ENCODE measurements at regions not wholly inside any gene's neighbourhood (a gene's known extent, or its start where the extent isn't known, plus 50 kb on each side); places are given as distances from the start of the nearest gene placed in this dataset.

GRCh38 chrX:23503835-23504539, 163.3 kb upstream of the PRDX4 start:
- WGBS (ENCODE audit: insufficient coverage, insufficient replicate concordance, low lambda C conversion rate, missing lambda C conversion rate), result 14% methylated on average over 8 of the region's 8 CpGs
- Histone ChIP-seq H3K4me1 (ENCODE audit: control insufficient read depth, insufficient read depth, low read length) (no peaks in the 10 kb centered on the region), H3K27ac (ENCODE audit: control insufficient read depth, insufficient read depth) (no peak overlapping the region), H4K20me1 (ENCODE audit: control insufficient read depth, insufficient read depth) (no peaks in the 10 kb centered on the region), H3K79me2 (ENCODE audit: control insufficient read depth, insufficient read depth, low read length) (no peaks in the 10 kb centered on the region), H3K9ac (ENCODE audit: control insufficient read depth, insufficient read depth, low read length) (no peak overlapping the region), H3K36me3 (ENCODE audit: control insufficient read depth in 2 of 2, insufficient read depth in 2 of 2, low read length in 1 of 2) (no peaks in the 10 kb centered on the region), H3K9me3 (replicated peaks; ENCODE audit: control insufficient read depth, insufficient read depth, low read length) (no peaks in the 10 kb centered on the region), H2AFZ (ENCODE audit: control insufficient read depth, low read depth, low read length) (no peak overlapping the region), H3K27me3 (replicated peaks in 1 of 2; ENCODE audit: control insufficient read depth in 2 of 2, insufficient read depth in 2 of 2, low read length in 1 of 2) (no peaks in the 10 kb centered on the region), H3K4me2 (ENCODE audit: control insufficient read depth, insufficient read depth) (no peak overlapping the region), H3K4me3 (no peak overlapping the region)
- ATAC-seq (no peak), FAIRE-seq (no peak), DNase-seq (ENCODE audit: low read depth, low spot score) (no peak)
- ChIA-PET POLR2A (no interaction called here), CTCF (interaction anchor here (0.8 kb wide), 1 partner anchor 17 kb away, joined by 3 read pairs; no protein-coding TSS in a partner anchor), RAD21 (ENCODE audit: unreplicated experiment) (no interaction called here), SMC1A (ENCODE audit: uncharacterized antibody, unreplicated experiment) (no interaction called here)
- in situ Hi-C loops (cut with MboI) (no loop called here), intact Hi-C loops (cut with micrococcal nuclease; ENCODE audit: unreplicated experiment) (no loop called here)
- BruUV-seq (replicated peaks), result no TSS peak
- TF ChIP-seq ZSCAN29 (IDR thresholded peaks at IDR 0.05) (no peak), YBX1 (IDR thresholded peaks at IDR 0.05) (no peak), RELA (IDR thresholded peaks at IDR 0.05; ENCODE audit: borderline replicate concordance, partially characterized antibody) (no peak)

- no peak for ATAC-seq
- TF ChIP-seq POU2F2 (IDR thresholded peaks at IDR 0.05; ENCODE audit: borderline replicate concordance, low read depth, low read length) (no peak), ZBTB4 (CRISPR knock-in tag; IDR thresholded peaks at IDR 0.05) (no peak), ZNF207 (IDR thresholded peaks at IDR 0.05; ENCODE audit: borderline replicate concordance) (no peak), PKNOX1 (IDR thresholded peaks at IDR 0.05) (no peak), CHD1 (IDR thresholded peaks at IDR 0.05; ENCODE audit: low read depth, low read length) (no peak), MAX (IDR thresholded peaks at IDR 0.05; ENCODE audit: low read depth, low read length) (no peak), POLR2AphosphoS2 (IDR thresholded peaks at IDR 0.05; ENCODE audit: low read depth, low read length) (no peak), SUZ12 (IDR thresholded peaks at IDR 0.05; ENCODE audit: unreplicated experiment) (no peak), CBX3 (IDR thresholded peaks at IDR 0.05; ENCODE audit: borderline replicate concordance, low read depth) (no peak), MTA2 (IDR thresholded peaks at IDR 0.05; ENCODE audit: low read depth) (no peak), POLR2A (IDR thresholded peaks at IDR 0.05; ENCODE audit: low read depth, low read length) (no peak), BMI1 (IDR thresholded peaks at IDR 0.05; ENCODE audit: borderline replicate concordance) (no peak)
- Histone ChIP-seq H3K27me3 (replicated peaks in 1 of 2; ENCODE audit: control insufficient read depth in 2 of 2, insufficient read depth in 2 of 2, low read length in 1 of 2) (no peaks in the 10 kb centered on the region), H3K36me3 (ENCODE audit: control insufficient read depth in 2 of 2, insufficient read depth in 2 of 2, low read length in 1 of 2) (no peaks in the 10 kb centered on the region), H3K4me1 (ENCODE audit: control insufficient read depth, insufficient read depth, low read length) (no peaks in the 10 kb centered on the region), H3K79me2 (ENCODE audit: control insufficient read depth, insufficient read depth, low read length) (no peaks in the 10 kb centered on the region), H2AFZ (ENCODE audit: control insufficient read depth, low read depth, low read length) (no peak overlapping the region), H3K4me2 (ENCODE audit: control insufficient read depth, insufficient read depth) (no peak overlapping the region), H3K4me3 (no peak overlapping the region), H3K9me3 (replicated peaks; ENCODE audit: control insufficient read depth, insufficient read depth, low read length) (no peaks in the 10 kb centered on the region), H4K20me1 (ENCODE audit: control insufficient read depth, insufficient read depth) (no peaks in the 10 kb centered on the region), H3K27ac (ENCODE audit: control insufficient read depth, insufficient read depth) (no peak overlapping the region), H3K9ac (ENCODE audit: control insufficient read depth, insufficient read depth, low read length) (no peak overlapping the region)
- ChIA-PET POLR2A (no interaction called here), CTCF (interaction anchor here (0.8 kb wide), 1 partner anchor 17 kb away, joined by 3 read pairs; no protein-coding TSS in a partner anchor), RAD21 (ENCODE audit: unreplicated experiment) (no interaction called here), SMC1A (ENCODE audit: uncharacterized antibody, unreplicated experiment) (interaction anchor here (0.8 to 1.1 kb wide), 2 partner anchors 10 to 85 kb away, joined by 3 to 4 read pairs; no protein-coding TSS in a partner anchor)
- intact Hi-C loops (cut with micrococcal nuclease; ENCODE audit: unreplicated experiment) (no loop called here), in situ Hi-C loops (cut with MboI) (no loop called here)
- 40% methylated on average over 6 of the region's 6 CpGs for WGBS (ENCODE audit: insufficient coverage, insufficient replicate concordance, low lambda C conversion rate, missing lambda C conversion rate)
- no peak for DNase-seq (ENCODE audit: low read depth, low spot score)
- BruUV-seq (replicated peaks), result no TSS peak
- no peak for FAIRE-seq
Observed at GRCh38 chrX:23504540-23504884, 162.8 kb upstream of the PRDX4 start.
